ENCODE measurements at regions not wholly inside any gene's neighbourhood (a gene's known extent, or its start where the extent isn't known, plus 50 kb on each side); places are given as distances from the start of the nearest gene placed in this dataset.

DNA sequence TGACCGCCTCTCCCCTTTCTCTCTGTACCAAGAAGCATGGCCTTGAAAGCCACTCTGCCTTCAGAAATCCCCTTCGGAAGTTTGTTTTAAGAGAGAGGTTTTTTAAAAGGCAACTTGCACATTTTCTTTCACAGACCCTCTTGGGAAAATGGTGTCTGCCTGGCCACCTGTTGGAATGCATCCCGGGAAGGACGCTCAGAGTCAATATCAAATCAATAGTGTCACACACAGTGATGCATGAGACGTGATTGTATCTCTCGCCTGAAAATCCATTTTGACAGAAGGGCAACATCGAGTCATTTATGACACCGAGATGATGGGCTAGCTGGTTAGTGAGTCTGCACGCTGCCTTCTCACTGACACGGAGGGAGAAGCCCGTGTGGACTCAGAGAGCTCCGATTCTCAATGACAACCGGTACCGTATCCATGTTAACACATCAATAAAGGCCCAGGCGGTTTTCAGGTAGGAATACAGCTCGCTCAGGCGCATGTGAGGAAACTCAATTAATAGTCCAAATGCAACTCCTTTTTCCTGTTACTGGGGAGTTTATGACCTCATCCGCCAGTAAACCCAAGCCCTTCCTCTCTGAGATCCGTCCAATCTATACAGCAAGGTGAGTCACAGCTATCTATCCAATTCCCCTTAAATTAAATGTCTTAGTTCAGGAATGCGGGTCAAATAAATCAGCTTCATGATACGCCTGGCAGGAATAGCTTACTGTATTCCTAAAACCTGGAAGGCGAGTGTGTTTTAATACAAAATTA is 621.5 kb upstream of the MKI67 start:
- H2AFZ ChIP-seq (ENCODE audit: low read depth, low read length): no peak overlapping the region
- no peak overlapping the region for H3K4me3 ChIP-seq
- ATAC-seq (no peak), DNase-seq (ENCODE audit: extremely low read depth in 1 of 4, low spot score in 3 of 4) (no peak), FAIRE-seq (no peak)
- no peak overlapping the region for H3K9ac ChIP-seq (ENCODE audit: insufficient read depth in 1 of 2, low read depth in 2 of 2, low read length in 2 of 2)
- no peaks in the 10 kb centered on the region for H4K20me1 ChIP-seq (replicated peaks; ENCODE audit: control insufficient read depth, insufficient read depth, low read length)
- peaks cover 9 to 52% of the 10 kb centered on the region in 2 experiments; a peak in 4 of 5 replicates for H3K27me3 ChIP-seq (ENCODE audit: control insufficient read depth in 2 of 2, insufficient read depth in 2 of 2, low read length in 2 of 2)
- intact Hi-C loops (cut with micrococcal nuclease) (no loop called here), in situ Hi-C loops (cut with MboI) (no loop called here)
- no peak overlapping the region for H3K27ac ChIP-seq (ENCODE audit: extremely low read depth, low read depth, low read length)
- H3K79me2 ChIP-seq (ENCODE audit: control insufficient read depth, insufficient read depth, low read length): no peaks in the 10 kb centered on the region
- TF ChIP-seq NFIX (CRISPR knock-in tag; IDR thresholded peaks at IDR 0.05; ENCODE audit: low read depth) (no peak), KLF13 (tag; IDR thresholded peaks at IDR 0.05; ENCODE audit: borderline replicate concordance, low read depth) (no peak), CREM (IDR thresholded peaks at IDR 0.05; ENCODE audit: low read depth) (no peak), BRD9 (IDR thresholded peaks at IDR 0.05; ENCODE audit: low read depth, partially characterized antibody) (no peak), ATF7 (IDR thresholded peaks at IDR 0.05) (no peak), FOSL1 (tag; conservative IDR thresholded peaks at IDR 0.05) (no peak), SP2 (IDR thresholded peaks at IDR 0.05; ENCODE audit: extremely low read depth, low read depth, low read length, poor library complexity, severe bottlenecking) (no peak), CBX8 (IDR thresholded peaks at IDR 0.05; ENCODE audit: borderline replicate concordance, extremely low read depth, low read depth, low read length, poor library complexity, severe bottlenecking) (no peak), TBL1XR1 (IDR thresholded peaks at IDR 0.05; ENCODE audit: low read length in 2 of 2) (no peak), ZNF444 (CRISPR knock-in tag; IDR thresholded peaks at IDR 0.05) (no peak), EHMT2 (IDR thresholded peaks at IDR 0.05) (no peak)
- TF ChIP-seq, protein P1, sequence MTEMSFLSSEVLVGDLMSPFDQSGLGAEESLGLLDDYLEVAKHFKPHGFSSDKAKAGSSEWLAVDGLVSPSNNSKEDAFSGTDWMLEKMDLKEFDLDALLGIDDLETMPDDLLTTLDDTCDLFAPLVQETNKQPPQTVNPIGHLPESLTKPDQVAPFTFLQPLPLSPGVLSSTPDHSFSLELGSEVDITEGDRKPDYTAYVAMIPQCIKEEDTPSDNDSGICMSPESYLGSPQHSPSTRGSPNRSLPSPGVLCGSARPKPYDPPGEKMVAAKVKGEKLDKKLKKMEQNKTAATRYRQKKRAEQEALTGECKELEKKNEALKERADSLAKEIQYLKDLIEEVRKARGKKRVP (CRISPR knock-in tag; IDR thresholded peaks at IDR 0.05): no peak
- TF ChIP-seq, protein P2, sequence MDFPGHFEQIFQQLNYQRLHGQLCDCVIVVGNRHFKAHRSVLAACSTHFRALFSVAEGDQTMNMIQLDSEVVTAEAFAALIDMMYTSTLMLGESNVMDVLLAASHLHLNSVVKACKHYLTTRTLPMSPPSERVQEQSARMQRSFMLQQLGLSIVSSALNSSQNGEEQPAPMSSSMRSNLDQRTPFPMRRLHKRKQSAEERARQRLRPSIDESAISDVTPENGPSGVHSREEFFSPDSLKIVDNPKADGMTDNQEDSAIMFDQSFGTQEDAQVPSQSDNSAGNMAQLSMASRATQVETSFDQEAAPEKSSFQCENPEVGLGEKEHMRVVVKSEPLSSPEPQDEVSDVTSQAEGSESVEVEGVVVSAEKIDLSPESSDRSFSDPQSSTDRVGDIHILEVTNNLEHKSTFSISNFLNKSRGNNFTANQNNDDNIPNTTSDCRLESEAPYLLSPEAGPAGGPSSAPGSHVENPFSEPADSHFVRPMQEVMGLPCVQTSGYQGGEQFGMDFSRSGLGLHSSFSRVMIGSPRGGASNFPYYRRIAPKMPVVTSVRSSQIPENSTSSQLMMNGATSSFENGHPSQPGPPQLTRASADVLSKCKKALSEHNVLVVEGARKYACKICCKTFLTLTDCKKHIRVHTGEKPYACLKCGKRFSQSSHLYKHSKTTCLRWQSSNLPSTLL (IDR thresholded peaks at IDR 0.05): no peak
- TF ChIP-seq, protein P3, sequence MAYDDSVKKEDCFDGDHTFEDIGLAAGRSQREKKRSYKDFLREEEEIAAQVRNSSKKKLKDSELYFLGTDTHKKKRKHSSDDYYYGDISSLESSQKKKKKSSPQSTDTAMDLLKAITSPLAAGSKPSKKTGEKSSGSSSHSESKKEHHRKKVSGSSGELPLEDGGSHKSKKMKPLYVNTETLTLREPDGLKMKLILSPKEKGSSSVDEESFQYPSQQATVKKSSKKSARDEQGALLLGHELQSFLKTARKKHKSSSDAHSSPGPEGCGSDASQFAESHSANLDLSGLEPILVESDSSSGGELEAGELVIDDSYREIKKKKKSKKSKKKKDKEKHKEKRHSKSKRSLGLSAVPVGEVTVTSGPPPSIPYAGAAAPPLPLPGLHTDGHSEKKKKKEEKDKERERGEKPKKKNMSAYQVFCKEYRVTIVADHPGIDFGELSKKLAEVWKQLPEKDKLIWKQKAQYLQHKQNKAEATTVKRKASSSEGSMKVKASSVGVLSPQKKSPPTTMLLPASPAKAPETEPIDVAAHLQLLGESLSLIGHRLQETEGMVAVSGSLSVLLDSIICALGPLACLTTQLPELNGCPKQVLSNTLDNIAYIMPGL (CRISPR knock-in tag; IDR thresholded peaks at IDR 0.05): no peak
- TF ChIP-seq, protein P4, sequence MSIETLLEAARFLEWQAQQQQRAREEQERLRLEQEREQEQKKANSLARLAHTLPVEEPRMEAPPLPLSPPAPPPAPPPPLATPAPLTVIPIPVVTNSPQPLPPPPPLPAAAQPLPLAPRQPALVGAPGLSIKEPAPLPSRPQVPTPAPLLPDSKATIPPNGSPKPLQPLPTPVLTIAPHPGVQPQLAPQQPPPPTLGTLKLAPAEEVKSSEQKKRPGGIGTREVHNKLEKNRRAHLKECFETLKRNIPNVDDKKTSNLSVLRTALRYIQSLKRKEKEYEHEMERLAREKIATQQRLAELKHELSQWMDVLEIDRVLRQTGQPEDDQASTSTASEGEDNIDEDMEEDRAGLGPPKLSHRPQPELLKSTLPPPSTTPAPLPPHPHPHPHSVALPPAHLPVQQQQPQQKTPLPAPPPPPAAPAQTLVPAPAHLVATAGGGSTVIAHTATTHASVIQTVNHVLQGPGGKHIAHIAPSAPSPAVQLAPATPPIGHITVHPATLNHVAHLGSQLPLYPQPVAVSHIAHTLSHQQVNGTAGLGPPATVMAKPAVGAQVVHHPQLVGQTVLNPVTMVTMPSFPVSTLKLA (conservative IDR thresholded peaks at IDR 0.05): no peak
- POLR2A ChIA-PET: no interaction called here
- no peak overlapping the region for H3K4me2 ChIP-seq (ENCODE audit: insufficient read depth, low read length)
- no peaks in the 10 kb centered on the region for H3K9me3 ChIP-seq (replicated peaks; ENCODE audit: control insufficient read depth, insufficient read depth, low read depth, low read length)
- CTCF ChIA-PET (ENCODE audit: low intra/inter-chr PET ratio): no interaction called here
- H3K36me3 ChIP-seq (ENCODE audit: control insufficient read depth, insufficient read depth, low read length): no peaks in the 10 kb centered on the region
- BruUV-seq (replicated peaks): no TSS peak
- H3K9me1 ChIP-seq (ENCODE audit: control insufficient read depth, insufficient read depth, low read length): no peaks in the 10 kb centered on the region
- no peaks in the 10 kb centered on the region for H3K4me1 ChIP-seq (replicated peaks in 1 of 2; ENCODE audit: control insufficient read depth in 2 of 2, insufficient read depth in 2 of 2, low read length in 2 of 2)
- under 1% methylated on average over 21 of the region's 22 CpGs for WGBS (ENCODE audit: insufficient coverage, low coverage, missing lambda C conversion rate)

Measured in K562 (cell line).